ENCODE measurements at regions not wholly inside any gene's neighbourhood (a gene's known extent, or its start where the extent isn't known, plus 50 kb on each side); places are given as distances from the start of the nearest gene placed in this dataset.

GRCh38 chr2:224098481-224099230, 59.6 kb upstream of the SERPINE2 start (continued):
- no peak for TF ChIP-seq CTBP2 (IDR thresholded peaks at IDR 0.05; ENCODE audit: borderline replicate concordance, insufficient read depth, insufficient read length, low read length)
